ENCODE measurements at regions not wholly inside any gene's neighbourhood (a gene's known extent, or its start where the extent isn't known, plus 50 kb on each side); places are given as distances from the start of the nearest gene placed in this dataset.

DNA sequence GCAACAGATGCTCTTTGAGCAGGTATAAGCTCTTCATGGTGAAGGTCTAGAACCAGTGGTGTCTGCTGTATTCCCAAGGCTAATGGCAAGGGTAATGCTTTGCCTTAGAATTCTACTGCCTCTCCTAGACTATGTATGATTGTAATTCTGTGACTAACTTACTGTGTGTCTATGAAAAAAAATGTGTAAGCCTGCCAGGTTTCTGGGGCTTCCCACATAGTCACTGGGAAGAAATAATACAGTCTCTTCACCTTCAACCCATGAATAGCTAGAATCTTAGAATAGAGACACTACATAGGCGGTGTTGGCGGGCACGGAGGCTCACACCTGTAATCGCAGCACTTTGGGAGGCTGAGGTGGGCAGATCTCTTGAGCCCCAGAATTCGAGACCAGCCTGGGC lies 84.1 kb downstream of the C11orf91 start:
- DNase-seq (ENCODE audit: low read depth in 2 of 2) = no peak

DNA sequence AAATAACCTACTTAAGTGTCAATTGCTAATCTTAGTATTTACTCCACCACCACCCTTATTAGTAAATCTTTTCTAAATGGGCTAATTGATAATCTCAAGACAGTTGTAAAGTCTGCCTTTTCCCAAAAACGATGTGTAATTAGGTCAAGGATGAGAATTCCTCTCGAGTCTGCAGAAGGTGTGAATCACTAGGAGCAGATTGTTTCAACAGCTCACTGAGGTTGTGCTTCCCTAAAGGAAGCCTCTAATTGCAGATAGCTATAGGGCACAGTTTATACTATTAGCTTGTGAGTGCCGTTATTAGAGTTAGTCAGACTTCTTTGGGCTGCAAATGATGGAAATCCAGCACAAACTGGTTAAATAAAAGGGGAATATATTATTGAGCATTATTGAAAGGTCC lies 84.9 kb downstream of the C11orf91 start:
- no peak for DNase-seq (ENCODE audit: low read depth in 2 of 2)

DNA sequence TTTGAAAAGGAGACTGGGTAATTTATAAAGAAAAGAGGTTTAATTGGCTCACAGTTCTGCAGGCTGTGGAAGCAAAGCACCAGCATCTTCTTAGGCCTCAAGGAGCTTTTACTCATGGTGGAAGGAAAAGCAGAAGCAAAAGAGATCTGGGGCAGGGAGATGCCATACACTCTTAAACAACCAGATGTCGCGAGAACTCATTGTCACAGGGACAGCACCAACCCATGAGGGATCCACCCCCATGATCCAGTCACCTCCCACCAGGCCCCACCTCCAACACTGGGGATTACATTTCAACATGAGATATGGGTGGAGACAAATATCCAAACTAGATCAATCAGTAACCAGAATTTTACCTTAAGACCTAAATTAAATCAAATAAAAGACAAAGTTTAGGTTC lies 87.2 kb downstream of the C11orf91 start:
- no peak for DNase-seq (ENCODE audit: low read depth in 2 of 2)

DNA sequence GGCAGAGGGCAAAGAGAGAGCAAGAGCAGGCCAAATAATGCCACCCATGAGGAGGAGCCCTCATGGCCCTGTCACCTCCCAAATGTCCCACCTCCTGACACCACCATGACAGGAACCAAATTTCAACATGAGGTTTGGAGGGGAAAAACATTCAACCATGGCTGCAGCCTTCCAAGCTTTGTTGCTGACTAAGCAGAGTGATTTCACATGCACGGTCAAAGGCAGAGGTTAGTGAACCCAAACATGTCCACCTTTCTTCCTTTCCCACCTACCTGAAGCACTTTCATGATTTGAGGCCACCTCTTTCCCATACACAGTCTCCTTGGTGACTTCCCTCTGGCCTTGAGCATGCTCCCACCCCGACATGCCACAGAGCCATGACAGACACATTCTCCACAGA lies 89.7 kb downstream of the C11orf91 start:
- no peak for DNase-seq (ENCODE audit: low read depth in 2 of 2)

DNA sequence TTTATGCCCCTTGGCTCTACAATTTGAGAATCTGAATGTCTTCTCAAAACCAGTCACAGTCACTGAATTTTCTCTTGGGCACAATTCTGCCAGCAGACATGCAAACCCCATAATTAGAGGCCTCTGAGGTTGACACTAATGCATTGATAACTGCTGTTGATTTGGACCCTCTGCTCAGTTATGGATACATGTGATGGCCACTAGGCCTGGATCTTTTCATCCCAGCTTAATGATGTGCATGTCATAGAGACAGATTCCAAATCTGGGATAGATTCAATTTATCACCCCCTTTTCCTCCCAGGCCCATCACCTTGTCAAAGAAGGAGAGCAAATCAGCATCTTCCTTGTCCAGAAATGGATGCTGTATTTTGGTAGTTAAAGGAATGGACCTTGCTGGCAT lies 92.2 kb downstream of the C11orf91 start:
- no peak for DNase-seq (ENCODE audit: low read depth in 2 of 2)

DNA sequence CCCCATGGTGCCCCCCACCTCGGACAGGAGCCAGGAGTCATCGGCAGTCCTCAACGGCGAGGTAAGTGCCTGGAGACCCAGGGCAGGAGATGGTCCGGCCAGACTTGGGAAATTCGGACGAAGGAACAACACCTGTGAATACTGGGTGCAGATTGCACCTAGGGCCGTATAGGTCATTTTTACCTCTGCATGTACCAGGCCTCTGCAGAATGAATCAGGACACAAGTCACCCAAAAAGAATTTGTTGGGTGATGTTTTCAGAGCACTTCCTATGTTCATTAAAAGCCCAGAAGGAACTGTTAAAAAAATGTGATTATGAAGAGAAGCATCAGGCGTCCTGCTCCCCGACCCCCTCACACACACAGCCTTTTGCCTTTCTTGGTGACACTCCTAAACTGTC lies 93.9 kb downstream of the C11orf91 start:
- DNase-seq (ENCODE audit: low read depth in 2 of 2) = no peak

DNA sequence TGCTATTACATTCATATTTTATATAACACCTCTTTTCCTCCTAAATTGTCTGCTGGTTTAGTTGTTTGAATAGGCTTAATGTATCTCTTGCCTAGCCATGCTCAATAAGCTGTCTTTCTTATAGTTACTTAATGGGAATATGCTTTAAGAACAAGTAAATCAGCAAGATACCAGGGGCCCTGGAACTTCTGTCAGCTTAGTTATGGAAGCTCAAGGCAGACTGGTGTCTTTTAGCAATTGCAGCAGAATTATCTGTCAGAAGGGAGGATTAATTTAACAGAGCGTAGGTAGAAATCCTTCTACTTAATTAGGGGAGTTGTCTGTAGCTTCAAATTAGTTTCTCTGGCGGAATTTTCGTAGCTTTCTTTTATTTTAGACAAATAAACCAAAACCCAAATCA lies 94.9 kb downstream of the C11orf91 start:
- DNase-seq (ENCODE audit: low read depth in 2 of 2) = no peak

DNA sequence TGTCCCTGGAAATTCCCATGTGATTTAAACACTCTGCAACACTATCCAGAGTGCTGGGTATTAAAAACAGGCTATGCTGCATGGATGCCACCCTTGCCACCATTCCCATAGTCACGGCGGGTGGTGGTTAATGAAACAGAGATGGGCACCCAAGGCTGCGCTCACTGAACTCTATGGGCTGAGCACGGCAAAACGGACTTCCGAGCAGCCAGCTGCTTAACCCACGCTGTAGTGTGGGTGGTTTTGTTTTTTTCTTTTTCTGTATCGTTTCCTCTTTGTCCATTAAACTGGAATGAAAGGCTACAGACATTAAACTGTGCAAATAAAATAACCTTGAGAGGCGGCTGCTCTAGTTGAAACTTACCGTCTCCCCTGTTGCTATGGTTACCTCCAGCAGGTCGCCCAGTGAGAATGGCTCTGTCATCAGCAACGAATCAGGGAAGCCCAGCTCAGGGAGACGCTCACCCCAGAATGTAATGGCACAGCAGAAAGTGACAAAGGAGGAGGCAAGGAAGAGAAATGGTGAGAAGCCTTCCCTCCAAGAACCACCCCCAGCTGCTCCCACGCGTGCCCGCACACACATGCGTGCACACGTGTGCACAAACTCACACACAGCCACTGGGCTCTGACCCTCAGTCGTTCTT lies 102.1 kb downstream of the C11orf91 start:
- DNase-seq (ENCODE audit: low read depth in 2 of 2) = no peak

DNA sequence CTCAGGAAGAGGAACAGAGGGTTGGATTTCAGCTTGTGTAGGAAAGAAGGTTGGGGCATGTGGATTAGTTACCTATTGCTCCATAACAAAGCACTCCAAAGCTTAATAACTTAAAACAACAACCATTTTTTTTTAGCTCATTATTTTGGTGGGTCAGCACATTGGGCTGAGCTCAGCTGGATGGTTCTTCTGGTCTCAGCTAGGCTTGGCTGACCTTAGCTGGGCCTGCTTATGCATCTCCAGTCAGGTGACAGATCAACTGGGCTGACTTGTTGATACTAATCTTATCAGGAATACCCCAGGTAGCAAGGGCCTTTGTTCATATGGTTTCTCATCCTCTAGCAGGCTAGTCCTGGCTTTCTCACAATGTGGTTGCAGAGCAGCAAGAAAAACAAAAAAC lies 106.4 kb downstream of the C11orf91 start:
- DNase-seq (ENCODE audit: low read depth in 2 of 2) = no peak

DNA sequence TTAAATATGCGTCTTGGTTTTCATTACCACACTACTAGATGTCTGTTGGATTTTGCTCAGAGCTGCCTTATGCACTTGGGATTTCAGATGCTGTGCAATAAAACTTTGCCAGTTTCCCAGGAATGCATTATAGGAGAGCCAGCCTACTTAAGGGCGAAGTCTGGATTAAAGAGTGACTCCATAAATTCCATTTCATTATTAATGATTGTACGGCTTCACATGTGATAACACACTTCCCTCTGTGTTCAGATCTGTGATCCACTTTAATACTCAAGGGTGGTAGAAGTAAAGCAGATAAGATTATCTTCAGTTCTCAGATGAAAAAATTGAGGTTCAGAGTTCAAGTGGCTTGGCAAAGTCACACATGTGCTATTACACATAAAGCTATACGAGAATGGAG lies 110.2 kb downstream of the C11orf91 start:
- no peak for DNase-seq (ENCODE audit: low read depth in 2 of 2)

DNA sequence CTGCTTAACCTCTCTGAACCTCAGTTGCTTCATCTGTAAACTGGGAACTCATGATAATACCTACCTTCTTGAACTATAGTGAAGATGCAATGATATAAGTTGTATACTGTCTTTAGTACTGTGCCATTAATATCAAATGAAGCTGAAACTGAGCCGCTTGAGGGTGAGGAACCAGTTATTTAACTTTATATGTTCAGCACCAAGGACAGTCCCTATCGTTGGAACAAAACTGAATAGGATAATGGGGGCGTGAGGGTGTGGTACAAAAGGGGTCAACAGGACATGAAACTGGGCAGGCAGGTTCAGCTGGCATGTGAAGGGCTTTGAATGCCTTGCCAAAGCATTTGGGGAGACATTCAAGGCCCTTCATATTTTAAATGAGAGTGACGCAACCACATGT lies 112.6 kb downstream of the C11orf91 start:
- DNase-seq (ENCODE audit: low read depth in 2 of 2) = no peak

DNA sequence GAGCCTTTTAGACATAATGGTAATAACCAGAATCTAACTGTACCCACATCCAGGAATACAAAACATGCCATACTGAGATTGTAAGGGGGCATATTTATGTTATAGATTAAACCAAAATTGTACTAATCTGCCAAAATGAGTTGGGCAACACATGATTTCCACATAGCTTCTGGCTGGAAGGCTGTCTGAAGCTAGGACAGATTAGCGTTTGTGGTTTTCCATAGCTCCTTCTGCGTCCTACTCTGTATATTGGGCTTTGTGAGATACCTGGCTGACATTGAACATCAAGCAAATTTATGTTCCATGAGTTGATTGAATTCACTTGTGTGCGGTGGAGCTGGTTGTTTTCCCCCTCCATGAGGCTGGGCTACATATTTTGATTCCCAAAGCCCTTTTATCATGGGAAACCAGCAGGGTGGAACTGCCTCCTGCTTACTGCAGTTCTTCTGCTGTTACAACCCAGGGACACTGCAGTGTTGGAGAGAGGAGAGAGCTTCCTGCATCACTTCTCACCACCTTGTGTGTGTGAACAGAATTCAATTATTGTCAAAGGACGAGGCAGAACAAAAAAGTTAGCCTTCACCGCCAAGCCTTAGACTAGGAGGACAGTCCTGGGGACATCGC lies 114.9 kb downstream of the C11orf91 start:
- DNase-seq (ENCODE audit: low read depth in 2 of 2) = no peak

DNA sequence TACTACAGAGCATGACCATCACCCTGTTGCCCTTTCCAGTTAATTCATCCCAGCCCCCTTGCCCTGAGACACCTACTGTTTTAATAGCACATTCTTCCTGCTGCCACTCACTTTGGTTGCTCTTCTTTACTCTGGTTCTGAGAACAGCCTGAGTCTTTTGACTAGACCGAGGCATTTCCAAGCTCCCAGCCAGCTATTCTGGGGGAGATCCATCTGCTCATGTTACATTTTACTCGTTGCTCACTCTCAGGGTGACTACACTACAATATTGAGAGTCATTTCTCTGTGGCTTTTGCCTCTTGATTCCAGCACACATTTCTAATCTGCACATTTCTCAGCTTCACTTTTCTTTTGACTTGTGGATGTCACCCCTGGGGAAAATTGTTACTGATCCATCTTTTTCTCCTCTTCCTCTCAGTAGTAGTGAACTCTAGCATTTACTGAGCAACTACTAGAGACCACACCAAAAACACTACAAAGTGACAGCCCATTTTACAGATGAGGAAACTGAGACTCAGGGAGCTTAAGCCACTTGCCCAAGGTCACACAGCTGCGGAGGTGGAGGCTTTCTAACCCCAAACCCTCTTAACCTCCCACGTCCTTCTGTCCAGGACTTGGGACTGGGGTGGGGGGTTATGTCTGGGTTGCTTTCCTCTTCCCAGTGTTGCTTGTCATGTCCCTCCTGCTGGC lies 117.8 kb downstream of the C11orf91 start:
- DNase-seq (ENCODE audit: low read depth in 2 of 2) = no peak

DNA sequence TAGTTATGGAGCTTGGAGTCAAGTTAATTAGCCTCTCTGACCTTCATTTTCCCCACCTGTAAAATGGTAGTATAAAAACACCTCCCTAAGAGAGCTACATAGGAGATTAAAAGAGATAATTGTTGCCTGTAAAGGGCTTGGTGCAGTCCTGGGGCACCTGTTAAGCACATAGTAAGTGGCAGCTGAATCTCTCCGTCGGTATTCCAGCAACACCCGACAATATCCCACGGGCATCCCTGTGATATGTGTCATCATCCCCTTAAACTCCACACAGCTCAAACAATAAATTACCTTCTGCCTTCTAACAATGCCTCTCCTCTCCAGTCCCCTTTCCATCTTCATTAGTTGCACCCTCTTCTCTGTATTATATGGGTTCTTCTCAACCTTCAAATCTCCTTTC lies 121.5 kb downstream of the C11orf91 start:
- no peak for DNase-seq (ENCODE audit: low read depth in 2 of 2)

DNA sequence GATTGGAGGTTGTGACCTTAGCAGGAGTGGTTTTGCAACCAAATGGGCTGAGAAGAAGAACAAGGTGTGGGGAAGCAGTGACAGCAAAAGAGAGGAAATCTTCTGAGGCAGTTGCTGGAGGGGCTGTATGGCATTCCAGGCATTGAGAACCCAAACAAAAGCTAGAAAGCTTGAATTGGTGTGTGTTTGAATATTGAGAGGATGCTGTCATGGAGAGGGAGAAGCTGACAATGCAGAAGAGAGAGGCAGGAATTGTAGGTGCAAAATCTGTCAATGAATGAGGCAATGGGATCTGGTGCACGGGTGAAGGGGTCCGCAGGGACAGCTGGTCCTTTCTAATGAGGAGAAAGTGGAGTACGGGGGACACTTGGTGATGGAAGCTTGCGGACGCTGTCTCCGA lies 123.4 kb downstream of the C11orf91 start:
- DNase-seq (ENCODE audit: low read depth in 2 of 2) = no peak

DNA sequence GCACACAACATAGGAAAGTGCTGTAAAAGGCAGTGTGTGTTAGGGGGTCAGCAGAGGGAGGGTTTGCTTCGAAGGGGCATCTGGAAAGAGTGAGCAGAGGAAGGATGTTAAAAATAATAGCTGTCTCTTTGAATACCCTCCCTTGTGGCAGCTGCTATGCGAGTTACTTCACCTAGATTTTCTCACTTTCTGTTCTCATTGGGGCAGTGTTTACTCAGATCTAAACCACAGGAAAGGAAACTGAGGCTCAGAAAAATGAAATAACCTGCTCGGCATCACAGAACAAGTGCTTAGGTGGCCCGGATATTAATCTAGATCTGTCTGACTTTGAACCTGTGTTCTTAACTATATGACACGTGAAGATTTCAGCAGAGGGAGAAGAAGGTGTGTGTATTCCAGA lies 125.3 kb downstream of the C11orf91 start:
- no peak for DNase-seq (ENCODE audit: low read depth in 2 of 2)

DNA sequence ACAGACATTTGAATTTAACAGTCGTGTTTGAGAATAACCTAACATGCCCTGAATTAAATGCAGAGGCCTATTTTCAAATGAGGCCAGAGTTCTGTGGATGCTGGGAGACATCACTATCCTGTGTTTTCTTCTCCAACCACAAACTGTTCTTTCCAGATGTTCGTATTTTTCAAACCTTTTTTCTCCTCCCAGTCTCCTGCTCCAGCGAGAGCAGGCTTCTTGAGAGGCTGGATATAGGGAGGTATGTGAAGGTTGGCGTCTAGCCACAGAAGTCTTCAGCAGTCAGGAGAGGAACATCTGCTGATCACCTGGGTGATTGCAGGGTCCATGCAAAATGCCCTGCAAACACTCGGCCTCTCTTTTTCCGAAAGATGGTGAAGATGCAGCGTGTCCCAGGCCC lies 126.3 kb downstream of the C11orf91 start:
- DNase-seq (ENCODE audit: low read depth in 2 of 2) = no peak

DNA sequence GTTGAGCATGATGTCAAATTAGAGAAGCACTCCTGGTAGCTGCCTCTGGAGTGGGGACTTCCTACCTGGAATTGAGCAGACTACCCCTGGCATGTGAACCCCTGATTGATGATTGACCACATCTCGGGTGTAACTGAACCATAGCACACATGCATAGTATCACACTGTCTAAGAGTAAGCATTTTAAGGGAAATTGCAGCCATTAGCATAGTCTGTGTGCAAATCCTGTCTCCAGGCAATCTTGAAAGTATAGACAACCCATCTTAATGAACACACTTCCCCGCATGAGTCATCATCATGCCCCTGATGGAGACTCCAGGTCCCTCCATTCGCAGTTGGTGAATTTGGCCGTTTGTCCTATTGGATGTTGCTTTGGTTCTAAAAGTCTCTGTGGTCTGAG lies 131.3 kb downstream of the C11orf91 start:
- no peak for DNase-seq (ENCODE audit: low read depth in 2 of 2)

DNA sequence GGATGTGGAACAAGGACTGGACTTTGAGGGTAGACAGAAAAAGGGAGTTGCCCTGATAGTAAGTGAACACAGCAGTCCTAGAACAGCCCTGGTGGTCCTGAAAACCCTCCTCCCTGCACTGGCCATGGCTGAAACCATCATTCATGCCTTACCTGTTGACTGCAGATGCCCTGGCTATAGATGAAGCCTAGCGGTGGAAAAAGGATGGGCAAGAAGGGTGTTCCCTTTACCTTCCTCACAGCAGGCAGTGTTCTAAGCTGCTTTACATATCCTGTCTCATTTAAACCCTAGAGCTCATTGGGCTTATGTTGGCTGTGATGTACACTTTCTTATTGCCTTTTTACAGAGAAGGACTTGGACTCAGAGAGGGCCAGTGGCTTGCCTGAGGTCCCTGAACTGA lies 133.6 kb downstream of the C11orf91 start:
- no peak for DNase-seq (ENCODE audit: low read depth in 2 of 2)

DNA sequence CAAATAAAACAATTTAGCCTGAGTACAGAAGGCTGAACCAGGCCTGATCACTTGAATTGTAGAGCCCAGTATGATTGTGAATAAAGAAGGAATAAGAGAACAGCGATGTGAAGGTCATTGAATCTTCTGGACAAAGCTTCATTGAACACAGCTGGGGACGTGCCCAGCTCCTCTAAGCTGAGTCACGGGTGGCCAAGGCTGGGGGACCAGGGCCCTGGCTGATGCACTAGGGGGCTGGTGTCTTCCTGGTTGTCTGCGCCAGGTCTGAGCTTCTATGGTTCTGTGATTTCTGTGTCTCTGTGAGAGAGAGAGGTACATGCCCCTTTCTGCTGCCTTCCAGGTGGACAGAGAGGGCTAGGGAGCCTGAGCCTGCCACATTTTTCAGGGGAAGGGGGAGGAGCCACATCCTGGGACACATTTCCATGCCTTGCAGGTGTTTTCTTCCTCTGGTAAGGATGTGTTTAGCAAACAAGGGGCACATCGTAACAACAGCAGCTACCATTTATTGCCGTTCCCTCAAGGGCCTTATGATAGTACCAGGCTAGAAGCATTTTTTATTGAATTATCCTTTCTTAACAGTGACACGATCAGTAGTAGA lies 135.7 kb downstream of the C11orf91 start:
- DNase-seq (ENCODE audit: low read depth in 2 of 2) = no peak

DNA sequence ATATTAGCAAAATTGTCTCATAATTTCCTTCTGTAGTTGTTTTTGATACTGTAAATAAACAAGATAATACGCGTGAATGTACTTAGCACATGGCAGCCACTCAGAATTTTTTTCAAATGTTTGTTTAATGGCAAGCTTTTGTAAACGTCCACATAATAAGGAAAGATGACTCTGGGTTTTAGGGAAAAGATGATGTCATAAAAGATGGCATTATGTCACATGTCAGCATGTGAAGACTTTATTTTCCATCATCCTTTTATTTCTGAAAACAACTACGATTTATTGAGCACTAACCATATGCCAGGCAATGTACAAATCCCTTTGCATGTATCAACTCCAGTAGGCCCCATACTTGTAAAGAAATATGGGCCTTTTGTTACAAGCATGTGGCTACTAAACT lies 139.9 kb downstream of the C11orf91 start:
- no peak for DNase-seq (ENCODE audit: low read depth in 2 of 2)

DNA sequence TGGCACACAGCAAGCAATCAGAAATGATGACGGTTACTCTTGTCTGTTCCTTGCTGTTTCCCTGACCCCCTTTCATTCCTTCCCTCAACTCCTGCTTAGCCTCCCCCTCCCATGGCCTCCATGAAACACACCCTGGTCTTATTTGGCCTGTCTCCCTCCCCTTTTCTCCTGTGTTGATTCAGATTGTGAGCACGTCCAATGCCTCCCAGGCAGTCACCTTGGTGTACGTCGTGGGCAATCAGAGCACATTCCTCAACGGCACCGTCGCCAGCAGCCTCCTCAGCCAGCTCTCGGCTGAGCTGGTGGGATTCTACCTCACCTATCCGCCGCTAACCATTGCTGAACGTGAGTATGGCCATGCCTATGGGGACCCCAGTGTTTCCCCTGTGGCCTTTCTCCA lies 141.1 kb downstream of the C11orf91 start:
- no peak for DNase-seq (ENCODE audit: low read depth in 2 of 2)

DNA sequence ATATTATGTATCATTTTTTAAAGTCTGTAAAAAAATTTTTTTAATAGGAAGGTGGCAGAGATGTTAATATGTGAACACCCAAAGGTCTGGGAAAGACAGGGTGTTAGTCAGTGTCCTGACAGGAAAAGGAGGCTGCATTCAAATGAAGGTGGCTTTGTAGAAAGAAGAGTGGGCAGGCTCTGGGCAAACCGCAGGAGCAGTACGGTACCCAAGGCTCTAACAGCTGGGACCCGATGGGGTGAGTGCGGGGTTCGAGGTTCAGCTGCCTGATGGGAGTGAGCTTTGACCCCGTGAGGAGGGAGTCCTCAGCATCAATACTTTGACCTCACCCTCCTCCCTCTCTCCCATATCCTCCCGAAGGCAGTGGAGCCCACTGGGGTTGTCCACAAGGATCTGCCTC lies 142.5 kb downstream of the C11orf91 start:
- DNase-seq (ENCODE audit: low read depth in 2 of 2) = no peak

Data from lung microvascular endothelial cell (primary cell).